Vagina (tissue), 2 donors: ENCODE measurements at regions not wholly inside any gene's neighbourhood (a gene's known extent, or its start where the extent isn't known, plus 50 kb on each side); places are given as distances from the start of the nearest gene placed in this dataset.

Source experiments
- DNase-seq, 2 donors: peaks; one replicate each; pipeline ENCODE4 v3.0.0-alpha.2; 2017; ENCODE audit errors: extremely low spot score in 2 of 2
- H3K27ac ChIP-seq: fragments of 200-600 bp; sonication (generic); one replicate; pipeline ENCODE4 v1.5.1; 2019
- H3K27me3 ChIP-seq: fragments of 200-600 bp; sonication (generic); one replicate; pipeline ENCODE4 v1.5.1; 2019
- H3K36me3 ChIP-seq, 2 donors: fragments of 200-600 bp; sonication (generic); one replicate each; pipeline ENCODE4 v1.5.1; 2017 to 2019
- H3K4me1 ChIP-seq: fragments of 200-600 bp; sonication (generic); one replicate; pipeline ENCODE4 v1.5.1; 2019
- H3K4me3 ChIP-seq, 2 donors: fragments of 200-600 bp; sonication (generic); 1 replicate in 1 of 2; 2 replicates in 1 of 2; pipeline ENCODE4 v1.5.1; 2016 to 2019
- H3K9me3 ChIP-seq: fragments of 200-600 bp; sonication (generic); one replicate; pipeline ENCODE4 v1.5.1; 2019
- CTCF ChIP-seq, 3 experiments: fragments of 450-650 bp in 2 of 3; fragments of 200-600 bp in 1 of 3; sonication (generic) in 1 of 3; IDR thresholded peaks; one replicate each; pipeline ENCODE4 v1.5.1; 2017 to 2019; ENCODE audit warnings: antibody characterized with exemption in 3 of 3, mild to moderate bottlenecking in 2 of 3, moderate library complexity in 2 of 3
- POLR2A ChIP-seq, 2 donors: fragments of 450-650 bp; IDR thresholded peaks; one replicate each; pipeline ENCODE4 v1.6.1; 2017; ENCODE audit warnings: antibody characterized with exemption in 2 of 2, mild to moderate bottlenecking in 2 of 2, moderate library complexity in 2 of 2
- POLR2AphosphoS5 ChIP-seq, 2 donors: sonication (generic); formaldehyde crosslinking; IDR thresholded peaks; one replicate each; pipeline ENCODE4 v1.9.0; 2017; ENCODE audit warnings: antibody characterized with exemption in 2 of 2, mild to moderate bottlenecking in 2 of 2, low read depth in 1 of 2; ENCODE audit not compliant: insufficient read depth in 1 of 2
- intact Hi-C: fragments of 100-400 bp; cut with DNase I; formaldehyde crosslinking; loops from one replicate; pipeline ENCODE4 v1.15.1; 2023

DNA sequence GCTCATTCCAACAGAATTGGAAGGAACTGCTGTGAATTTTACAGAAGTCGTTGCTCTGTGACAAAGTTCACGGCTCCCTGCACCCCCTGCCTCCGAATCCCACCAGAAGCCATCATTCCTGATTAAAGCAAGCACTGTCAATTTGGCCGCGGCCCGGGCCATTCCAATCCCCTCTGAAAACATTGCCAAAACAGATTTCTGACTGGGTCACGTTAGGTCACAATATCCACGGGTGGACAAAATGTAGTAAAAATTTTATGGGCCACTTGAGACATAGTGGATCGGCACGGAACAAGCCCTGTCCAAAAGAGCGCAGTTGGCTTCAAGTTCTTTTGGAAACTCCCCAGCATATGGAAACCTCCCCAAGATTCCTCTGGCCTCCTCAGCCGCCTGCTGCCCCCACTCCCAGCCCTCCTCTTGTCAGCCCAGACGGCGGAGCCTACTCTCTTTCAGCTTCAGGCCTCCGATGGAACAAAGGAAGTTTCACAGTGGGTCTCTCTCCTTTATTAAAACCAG lies 67.2 kb upstream of the IFNAR2 start:
- DNase-seq = no peak
- TF ChIP-seq POLR2A (IDR thresholded peaks at IDR 0.05) = no peak
- TF ChIP-seq POLR2AphosphoS5 (IDR thresholded peaks at IDR 0.05; ENCODE audit: insufficient read depth in 1 of 2, low read depth in 1 of 2) = no peak
- no peak for TF ChIP-seq CTCF (IDR thresholded peaks at IDR 0.05)

GRCh38 chr21:33168886-33169285 lies 60.9 kb upstream of the IFNAR2 start:
- Histone ChIP-seq H3K27ac (no peak overlapping the region), H3K4me3 (no peak overlapping the region), H3K36me3 (no peaks in the 10 kb centered on the region), H3K27me3 (no peaks in the 10 kb centered on the region), H3K9me3 (no peaks in the 10 kb centered on the region), H3K4me1 (no peaks in the 10 kb centered on the region)
- TF ChIP-seq POLR2A (IDR thresholded peaks at IDR 0.05) (no peak), CTCF (IDR thresholded peaks at IDR 0.05) (no peak), POLR2AphosphoS5 (IDR thresholded peaks at IDR 0.05; ENCODE audit: insufficient read depth in 1 of 2, low read depth in 1 of 2) (no peak)
- DNase-seq = no peak
- intact Hi-C loops = no loop called here

More for the DNA sequence above, 67.2 kb upstream of the IFNAR2 start:
- peaks cover 6% of the 10 kb centered on the region for H3K9me3 ChIP-seq
- H3K36me3 ChIP-seq = no peaks in the 10 kb centered on the region
- H3K27me3 ChIP-seq = no peaks in the 10 kb centered on the region
- intact Hi-C loops = no loop called here
- H3K4me1 ChIP-seq = peaks cover 6% of the 10 kb centered on the region
- no peak overlapping the region for H3K4me3 ChIP-seq
- no peak overlapping the region for H3K27ac ChIP-seq

DNA sequence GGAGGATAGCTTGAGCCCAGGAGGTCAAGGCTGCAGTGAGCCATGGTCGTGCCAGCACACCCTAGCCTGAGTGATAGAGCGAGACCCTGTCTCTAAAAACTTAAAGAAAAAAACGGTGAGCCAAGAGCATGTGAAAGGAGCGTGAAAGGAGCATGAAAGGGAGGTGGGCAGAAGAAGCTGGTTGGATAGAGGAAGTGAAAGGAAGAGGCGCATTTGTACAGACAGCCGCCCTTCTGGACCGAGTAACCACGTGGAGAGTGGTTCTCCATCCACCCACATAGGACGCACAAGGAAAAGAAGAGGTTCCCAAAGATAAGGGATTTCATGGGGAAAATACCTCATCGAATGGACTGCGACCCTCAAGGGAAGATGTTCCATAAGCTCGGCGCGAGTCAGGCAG lies 60.4 kb upstream of the IFNAR2 start:
- Histone ChIP-seq H3K36me3 (no peaks in the 10 kb centered on the region), H3K4me3 (no peak overlapping the region), H3K9me3 (no peaks in the 10 kb centered on the region), H3K27me3 (no peaks in the 10 kb centered on the region), H3K4me1 (no peaks in the 10 kb centered on the region), H3K27ac (no peak overlapping the region)
- TF ChIP-seq POLR2A (IDR thresholded peaks at IDR 0.05) (no peak), POLR2AphosphoS5 (IDR thresholded peaks at IDR 0.05; ENCODE audit: insufficient read depth in 1 of 2, low read depth in 1 of 2) (no peak), CTCF (IDR thresholded peaks at IDR 0.05) (no peak)
- intact Hi-C loops = no loop called here
- DNase-seq = no peak

GRCh38 chr21:33171616-33172169 lies 58.0 kb upstream of the IFNAR2 start:
- no peaks in the 10 kb centered on the region for H3K27me3 ChIP-seq
- intact Hi-C loops = no loop called here

More at GRCh38 chr21:33171616-33172169, 58.0 kb upstream of the IFNAR2 start:
- Histone ChIP-seq H3K36me3 (no peaks in the 10 kb centered on the region), H3K4me3 (no peak overlapping the region), H3K27ac (no peak overlapping the region), H3K9me3 (no peaks in the 10 kb centered on the region), H3K4me1 (no peaks in the 10 kb centered on the region)
- DNase-seq = no peak
- no peak for TF ChIP-seq POLR2AphosphoS5 (IDR thresholded peaks at IDR 0.05; ENCODE audit: insufficient read depth in 1 of 2, low read depth in 1 of 2)
- no peak for TF ChIP-seq CTCF (IDR thresholded peaks at IDR 0.05)
- no peak for TF ChIP-seq POLR2A (IDR thresholded peaks at IDR 0.05)
